GM04503 (cell line): ENCODE measurements at regions not wholly inside any gene's neighbourhood (a gene's known extent, or its start where the extent isn't known, plus 50 kb on each side); places are given as distances from the start of the nearest gene placed in this dataset.

Experiments
- DNase-seq: peaks from one replicate; pipeline ENCODE4 v3.0.0-alpha.2; 2012; ENCODE audit warnings: low read depth

GRCh38 chr20:8073024-8073832, 53.7 kb upstream of the TMX4 start:
- peak; percentile 37 for DNase-seq

GRCh38 chr20:8074931-8075330, 55.4 kb upstream of the TMX4 start:
- no peak for DNase-seq

DNA sequence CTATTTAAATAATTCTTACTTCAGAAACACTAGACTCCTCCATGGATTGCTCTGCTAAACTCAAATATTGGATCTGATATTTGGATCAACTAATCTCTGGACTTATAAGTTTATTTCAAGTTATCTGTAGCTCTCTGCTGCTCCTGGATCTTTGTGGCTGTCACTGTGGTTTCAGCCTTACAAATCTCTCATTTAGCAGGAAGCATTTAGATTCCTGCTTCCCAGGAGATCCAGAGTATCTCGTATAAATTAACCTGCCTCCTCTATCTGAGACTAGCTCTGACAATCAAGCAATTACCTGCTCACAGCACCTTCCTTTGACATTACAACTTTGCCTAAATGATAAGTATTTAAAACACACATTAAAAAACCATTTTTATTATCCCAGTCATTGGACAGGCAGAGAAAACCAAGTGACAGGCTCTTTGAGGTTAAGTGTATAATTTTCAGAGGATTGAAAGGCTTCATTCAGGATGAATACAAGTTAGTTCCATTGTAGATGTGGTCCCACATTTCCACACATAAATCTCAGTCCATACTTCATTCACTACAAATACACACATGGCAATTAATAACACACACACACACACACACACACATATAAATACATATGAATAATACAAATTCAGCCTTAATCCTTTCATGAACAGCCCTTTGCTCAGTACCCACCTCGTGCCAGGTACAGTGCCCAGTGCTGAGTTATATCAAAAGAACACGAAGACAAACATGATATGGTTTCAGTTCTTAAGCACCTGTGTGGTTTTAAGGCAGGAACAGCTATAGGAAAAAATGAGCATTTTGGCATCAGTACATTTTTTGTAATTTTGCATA, 55.5 kb upstream of the PLCB1 start:
- no peak for DNase-seq

- no peak for DNase-seq
These were observed 55.0 kb upstream of the PLCB1 start for GRCh38 chr20:8077137-8077466.

- no peak for DNase-seq
These were observed 53.5 kb upstream of the PLCB1 start for GRCh38 chr20:8078528-8078914.

DNA sequence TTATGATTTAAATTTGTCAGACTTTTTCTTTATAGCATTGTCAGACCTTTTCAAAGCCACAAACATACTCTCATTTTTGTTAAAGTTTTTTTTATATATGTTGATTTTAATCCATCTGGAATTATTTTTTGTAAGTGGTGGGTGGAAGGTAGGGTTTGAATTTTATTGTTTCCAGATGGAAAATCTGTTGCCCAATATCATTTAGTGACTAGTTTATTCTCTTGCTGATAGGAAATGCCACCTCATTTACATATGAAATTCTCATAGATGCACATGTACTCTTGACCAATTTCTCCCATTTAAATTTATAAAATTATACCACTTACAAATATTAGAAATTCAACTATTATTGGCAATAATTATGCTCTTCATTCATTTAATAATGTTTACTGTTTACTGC, 52.1 kb upstream of the PLCB1 start:
- no peak for DNase-seq

GRCh38 chr20:8082025-8082424, 50.0 kb upstream of the PLCB1 start:
- DNase-seq, result no peak
